ENCODE measurements at regions not wholly inside any gene's neighbourhood (a gene's known extent, or its start where the extent isn't known, plus 50 kb on each side); places are given as distances from the start of the nearest gene placed in this dataset.

DNA sequence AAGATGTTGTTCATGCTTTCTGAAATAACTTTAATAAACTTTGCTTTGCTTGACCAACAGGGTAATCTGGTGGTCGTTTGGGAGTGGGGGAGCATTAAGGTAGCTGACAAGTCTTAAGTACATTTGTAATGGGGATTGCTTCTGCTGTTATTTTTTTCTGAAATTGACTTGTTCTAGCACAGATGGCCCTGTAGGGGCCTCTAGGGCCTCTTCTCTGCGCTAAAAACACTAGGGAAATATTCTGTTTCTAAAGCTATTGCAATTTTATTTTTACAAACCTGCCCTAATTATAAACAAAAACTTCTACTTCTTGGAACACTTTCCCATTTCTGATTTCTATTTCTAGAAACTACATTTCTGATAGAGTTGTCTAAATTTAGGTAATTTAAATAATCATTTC lies 191.3 kb upstream of the KCNJ3 start:
- H3K27ac ChIP-seq (ENCODE audit: extremely low read depth, low read depth, low read length), result no peak overlapping the region
- intact Hi-C loops (cut with micrococcal nuclease), result no loop called here
- no peaks in the 10 kb centered on the region for H3K36me3 ChIP-seq (ENCODE audit: control insufficient read depth, insufficient read depth, low read length)
- 0 out of 2 replicates have a peak, but pooled peaks cover 3% of the 10 kb centered on the region for H3K9me3 ChIP-seq (replicated peaks; ENCODE audit: control insufficient read depth, insufficient read depth, low read depth, low read length)
- no peaks in the 10 kb centered on the region for H3K4me1 ChIP-seq (replicated peaks in 1 of 2; ENCODE audit: control insufficient read depth in 2 of 2, insufficient read depth in 2 of 2, low read length in 2 of 2)
- 0% methylated on average over 2 of the region's 2 CpGs for WGBS (ENCODE audit: insufficient coverage, low coverage, missing lambda C conversion rate)
- POLR2A ChIA-PET, result no interaction called here
- no TSS peak for BruUV-seq (replicated peaks)
- no peak for TF ChIP-seq MYC (IDR thresholded peaks at IDR 0.05; ENCODE audit: low read depth, low read length)
- TF ChIP-seq MYC (CRISPR knock-in tag; IDR thresholded peaks at IDR 0.05; ENCODE audit: borderline replicate concordance, low read depth), result no peak
- TF ChIP-seq BRD9 (IDR thresholded peaks at IDR 0.05; ENCODE audit: low read depth, partially characterized antibody), result no peak
- TF ChIP-seq, protein P1, sequence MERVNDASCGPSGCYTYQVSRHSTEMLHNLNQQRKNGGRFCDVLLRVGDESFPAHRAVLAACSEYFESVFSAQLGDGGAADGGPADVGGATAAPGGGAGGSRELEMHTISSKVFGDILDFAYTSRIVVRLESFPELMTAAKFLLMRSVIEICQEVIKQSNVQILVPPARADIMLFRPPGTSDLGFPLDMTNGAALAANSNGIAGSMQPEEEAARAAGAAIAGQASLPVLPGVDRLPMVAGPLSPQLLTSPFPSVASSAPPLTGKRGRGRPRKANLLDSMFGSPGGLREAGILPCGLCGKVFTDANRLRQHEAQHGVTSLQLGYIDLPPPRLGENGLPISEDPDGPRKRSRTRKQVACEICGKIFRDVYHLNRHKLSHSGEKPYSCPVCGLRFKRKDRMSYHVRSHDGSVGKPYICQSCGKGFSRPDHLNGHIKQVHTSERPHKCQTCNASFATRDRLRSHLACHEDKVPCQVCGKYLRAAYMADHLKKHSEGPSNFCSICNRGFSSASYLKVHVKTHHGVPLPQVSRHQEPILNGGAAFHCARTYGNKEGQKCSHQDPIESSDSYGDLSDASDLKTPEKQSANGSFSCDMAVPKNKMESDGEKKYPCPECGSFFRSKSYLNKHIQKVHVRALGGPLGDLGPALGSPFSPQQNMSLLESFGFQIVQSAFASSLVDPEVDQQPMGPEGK (CRISPR knock-in tag; IDR thresholded peaks at IDR 0.05; ENCODE audit: borderline replicate concordance), result no peak
- no peak overlapping the region for H3K9ac ChIP-seq (ENCODE audit: insufficient read depth in 1 of 2, low read depth in 2 of 2, low read length in 2 of 2)
- in situ Hi-C loops (cut with MboI), result no loop called here
- H3K4me2 ChIP-seq (ENCODE audit: insufficient read depth, low read length), result no peak overlapping the region
- CTCF ChIA-PET (ENCODE audit: low intra/inter-chr PET ratio), result no interaction called here
- FAIRE-seq, result no peak
- no peaks in the 10 kb centered on the region for H3K79me2 ChIP-seq (ENCODE audit: control insufficient read depth, insufficient read depth, low read length)
- no peaks in the 10 kb centered on the region for H3K9me1 ChIP-seq (ENCODE audit: control insufficient read depth, insufficient read depth, low read length)
- no peak overlapping the region for H2AFZ ChIP-seq (ENCODE audit: low read depth, low read length)
- H4K20me1 ChIP-seq (replicated peaks; ENCODE audit: control insufficient read depth, insufficient read depth, low read length), result no peaks in the 10 kb centered on the region
- no peak overlapping the region for H3K4me3 ChIP-seq
- H3K27me3 ChIP-seq (ENCODE audit: control insufficient read depth in 2 of 2, insufficient read depth in 2 of 2, low read length in 2 of 2), result no peaks in the 10 kb centered on the region
- DNase-seq (ENCODE audit: extremely low read depth in 1 of 4, low spot score in 3 of 4), result no peak
- no peak for ATAC-seq

DNA sequence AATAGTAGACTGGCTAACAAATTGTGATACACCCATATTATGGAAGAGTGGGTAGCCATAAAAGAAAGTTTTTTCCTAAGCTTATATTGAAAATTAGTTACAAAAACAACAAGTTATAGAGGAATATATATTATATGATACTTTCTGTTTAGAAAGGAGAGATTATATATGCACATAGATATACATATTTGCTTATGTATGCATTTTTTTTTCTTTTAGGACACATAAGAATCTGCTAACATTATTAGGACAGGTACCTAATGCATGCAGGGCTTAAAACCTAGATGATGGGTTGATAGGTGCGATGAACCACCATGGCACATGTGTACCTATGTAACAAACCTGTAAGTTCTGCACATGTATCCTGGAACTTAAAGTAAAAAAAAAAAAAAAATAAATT lies 179.6 kb upstream of the KCNJ3 start:
- Histone ChIP-seq H3K9ac (ENCODE audit: insufficient read depth in 1 of 2, low read depth in 2 of 2, low read length in 2 of 2) (no peak overlapping the region), H3K79me2 (ENCODE audit: control insufficient read depth, insufficient read depth, low read length) (no peaks in the 10 kb centered on the region), H3K4me1 (replicated peaks in 1 of 2; ENCODE audit: control insufficient read depth in 2 of 2, insufficient read depth in 2 of 2, low read length in 2 of 2) (no peaks in the 10 kb centered on the region), H3K9me3 (replicated peaks; ENCODE audit: control insufficient read depth, insufficient read depth, low read depth, low read length) (no peaks in the 10 kb centered on the region), H4K20me1 (replicated peaks; ENCODE audit: control insufficient read depth, insufficient read depth, low read length) (no peaks in the 10 kb centered on the region), H2AFZ (ENCODE audit: low read depth, low read length) (no peak overlapping the region), H3K9me1 (ENCODE audit: control insufficient read depth, insufficient read depth, low read length) (no peaks in the 10 kb centered on the region), H3K36me3 (ENCODE audit: control insufficient read depth, insufficient read depth, low read length) (no peaks in the 10 kb centered on the region), H3K4me3 (no peak overlapping the region), H3K27me3 (ENCODE audit: control insufficient read depth in 2 of 2, insufficient read depth in 2 of 2, low read length in 2 of 2) (no peaks in the 10 kb centered on the region), H3K27ac (ENCODE audit: extremely low read depth, low read depth, low read length) (no peak overlapping the region), H3K4me2 (ENCODE audit: insufficient read depth, low read length) (no peak overlapping the region)
- intact Hi-C loops (cut with micrococcal nuclease), result no loop called here
- 0% methylated on average over 1 of the region's 1 CpG for WGBS (ENCODE audit: insufficient coverage, low coverage, missing lambda C conversion rate)
- FAIRE-seq, result no peak
- DNase-seq (ENCODE audit: extremely low read depth in 1 of 4, low spot score in 3 of 4), result no peak
- ATAC-seq, result no peak
- ChIA-PET POLR2A (no interaction called here), CTCF (ENCODE audit: low intra/inter-chr PET ratio) (no interaction called here)
- BruUV-seq (replicated peaks), result no TSS peak
- in situ Hi-C loops (cut with MboI), result no loop called here
- TF ChIP-seq MAFG (tag; conservative IDR thresholded peaks at IDR 0.05) (no peak), FOXK2 (conservative IDR thresholded peaks at IDR 0.05 in 1 of 2, IDR thresholded peaks at IDR 0.05 in 1 of 2; ENCODE audit: low read depth in 2 of 2) (no peak), TGIF2 (CRISPR knock-in tag; IDR thresholded peaks at IDR 0.05) (no peak), MAFF (IDR thresholded peaks at IDR 0.05; ENCODE audit: low read length) (peak; percentile 46; the same call in 1 of the 2 replicates), ZNF586 (CRISPR knock-in tag; conservative IDR thresholded peaks at IDR 0.05) (no peak), NUFIP1 (IDR thresholded peaks at IDR 0.05; ENCODE audit: partially characterized antibody) (no peak)
- TF ChIP-seq, protein P2, sequence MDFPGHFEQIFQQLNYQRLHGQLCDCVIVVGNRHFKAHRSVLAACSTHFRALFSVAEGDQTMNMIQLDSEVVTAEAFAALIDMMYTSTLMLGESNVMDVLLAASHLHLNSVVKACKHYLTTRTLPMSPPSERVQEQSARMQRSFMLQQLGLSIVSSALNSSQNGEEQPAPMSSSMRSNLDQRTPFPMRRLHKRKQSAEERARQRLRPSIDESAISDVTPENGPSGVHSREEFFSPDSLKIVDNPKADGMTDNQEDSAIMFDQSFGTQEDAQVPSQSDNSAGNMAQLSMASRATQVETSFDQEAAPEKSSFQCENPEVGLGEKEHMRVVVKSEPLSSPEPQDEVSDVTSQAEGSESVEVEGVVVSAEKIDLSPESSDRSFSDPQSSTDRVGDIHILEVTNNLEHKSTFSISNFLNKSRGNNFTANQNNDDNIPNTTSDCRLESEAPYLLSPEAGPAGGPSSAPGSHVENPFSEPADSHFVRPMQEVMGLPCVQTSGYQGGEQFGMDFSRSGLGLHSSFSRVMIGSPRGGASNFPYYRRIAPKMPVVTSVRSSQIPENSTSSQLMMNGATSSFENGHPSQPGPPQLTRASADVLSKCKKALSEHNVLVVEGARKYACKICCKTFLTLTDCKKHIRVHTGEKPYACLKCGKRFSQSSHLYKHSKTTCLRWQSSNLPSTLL (IDR thresholded peaks at IDR 0.05), result no peak
- TF ChIP-seq, protein P3, sequence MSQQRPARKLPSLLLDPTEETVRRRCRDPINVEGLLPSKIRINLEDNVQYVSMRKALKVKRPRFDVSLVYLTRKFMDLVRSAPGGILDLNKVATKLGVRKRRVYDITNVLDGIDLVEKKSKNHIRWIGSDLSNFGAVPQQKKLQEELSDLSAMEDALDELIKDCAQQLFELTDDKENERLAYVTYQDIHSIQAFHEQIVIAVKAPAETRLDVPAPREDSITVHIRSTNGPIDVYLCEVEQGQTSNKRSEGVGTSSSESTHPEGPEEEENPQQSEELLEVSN (IDR thresholded peaks at IDR 0.05; ENCODE audit: borderline replicate concordance in 1 of 2, extremely low read depth in 1 of 2, insufficient read depth in 1 of 2, insufficient read length in 1 of 2, low read depth in 1 of 2, low read length in 1 of 2, poor library complexity in 1 of 2, severe bottlenecking in 1 of 2), result no peak

All from K562 (cell line).